Loucy (cell line): ENCODE measurements at regions not wholly inside any gene's neighbourhood (a gene's known extent, or its start where the extent isn't known, plus 50 kb on each side); places are given as distances from the start of the nearest gene placed in this dataset.

ENCODE experiments used
- H2AFZ ChIP-seq: fragments of 200-600 bp; sonication (generic); 2 replicates; pipeline ENCODE4 v1.6.0; 2016; ENCODE audit warnings: antibody characterized with exemption, mild to moderate bottlenecking, low read length, moderate library complexity
- H3F3A ChIP-seq: fragments of 200-600 bp; 2 replicates; pipeline ENCODE4 v1.6.0; 2016; ENCODE audit warnings: antibody characterized with exemption, low read depth, mild to moderate bottlenecking
- H3K27me3 ChIP-seq: fragments of 200-600 bp; sonication (generic); 2 replicates; pipeline ENCODE4 v1.6.1; 2014; ENCODE audit warnings: low read length, mild to moderate bottlenecking; ENCODE audit not compliant: insufficient read depth, poor library complexity, severe bottlenecking
- H3K36me3 ChIP-seq: fragments of 200-600 bp; sonication (generic); 2 replicates; pipeline ENCODE4 v1.6.1; 2016; ENCODE audit warnings: low read length; ENCODE audit not compliant: insufficient read depth
- H3K4me1 ChIP-seq: fragments of 200-600 bp; sonication (generic); 2 replicates; pipeline ENCODE4 v1.5.1; 2014; ENCODE audit warnings: low read length, mild to moderate bottlenecking; ENCODE audit not compliant: insufficient read depth, poor library complexity, severe bottlenecking
- H3K4me2 ChIP-seq: fragments of 200-600 bp; sonication (generic); 2 replicates; pipeline ENCODE4 v1.6.0; 2014; ENCODE audit warnings: antibody characterized with exemption, low read length, low read depth, mild to moderate bottlenecking; ENCODE audit not compliant: poor library complexity, severe bottlenecking
- H3K4me3 ChIP-seq: fragments of 200-600 bp; sonication (generic); 2 replicates; pipeline ENCODE4 v1.5.1; 2014; ENCODE audit warnings: low read length, mild to moderate bottlenecking, mixed read lengths; ENCODE audit not compliant: poor library complexity, severe bottlenecking
- H3K79me2 ChIP-seq: fragments of 200-600 bp; sonication (generic); 2 replicates; pipeline ENCODE4 v1.6.1; 2014; ENCODE audit warnings: low read length; ENCODE audit not compliant: insufficient read depth
- H3K9ac ChIP-seq: fragments of 200-600 bp; sonication (generic); 2 replicates; pipeline ENCODE4 v1.6.0; 2014; ENCODE audit warnings: mild to moderate bottlenecking, low read depth, low read length, moderate library complexity; ENCODE audit not compliant: poor library complexity, severe bottlenecking
- H3K9me2 ChIP-seq: fragments of 200-600 bp; sonication (generic); replicated peaks from 2 replicates; pipeline ENCODE4 v1.6.1; 2016; ENCODE audit warnings: low read depth, low read length, mixed read lengths
- H3K9me3 ChIP-seq: fragments of 200-600 bp; sonication (generic); 2 replicates; pipeline ENCODE4 v1.6.1; 2014; ENCODE audit warnings: mild to moderate bottlenecking, antibody characterized with exemption, low read length, low read depth; ENCODE audit not compliant: insufficient read depth
- H4K20me1 ChIP-seq: fragments of 200-600 bp; sonication (generic); 2 replicates; pipeline ENCODE4 v1.6.0; 2014; ENCODE audit warnings: antibody characterized with exemption, low read length, mild to moderate bottlenecking; ENCODE audit not compliant: insufficient read depth, poor library complexity, severe bottlenecking
- CTCF ChIP-seq: fragments of 200-600 bp; sonication (generic); conservative IDR thresholded peaks from 2 replicates; pipeline ENCODE4 v1.5.1; 2014; ENCODE audit warnings: mild to moderate bottlenecking, antibody characterized with exemption, low read length
- EZH2phosphoT487 ChIP-seq: fragments of 200-600 bp; IDR thresholded peaks from 2 replicates; pipeline ENCODE4 v1.6.1; 2018; ENCODE audit warnings: antibody characterized with exemption, mild to moderate bottlenecking, moderate library complexity, borderline replicate concordance

GRCh38 chr2:185433824-185434223 is 304.8 kb upstream of the FSIP2 start:
- Histone ChIP-seq H3K9me3 (no peaks in the 10 kb centered on the region), H3K4me1 (no peaks in the 10 kb centered on the region), H3K36me3 (no peaks in the 10 kb centered on the region), H4K20me1 (no peaks in the 10 kb centered on the region), H3K9me2 (no peaks in the 10 kb centered on the region), H2AFZ (no peak overlapping the region), H3K9ac (no peak overlapping the region), H3K4me3 (no peak overlapping the region), H3K79me2 (no peaks in the 10 kb centered on the region), H3F3A (no peaks in the 10 kb centered on the region), H3K4me2 (no peak overlapping the region), H3K27me3 (no peaks in the 10 kb centered on the region)
- TF ChIP-seq EZH2phosphoT487 = no peak
- no peak for TF ChIP-seq CTCF

DNA sequence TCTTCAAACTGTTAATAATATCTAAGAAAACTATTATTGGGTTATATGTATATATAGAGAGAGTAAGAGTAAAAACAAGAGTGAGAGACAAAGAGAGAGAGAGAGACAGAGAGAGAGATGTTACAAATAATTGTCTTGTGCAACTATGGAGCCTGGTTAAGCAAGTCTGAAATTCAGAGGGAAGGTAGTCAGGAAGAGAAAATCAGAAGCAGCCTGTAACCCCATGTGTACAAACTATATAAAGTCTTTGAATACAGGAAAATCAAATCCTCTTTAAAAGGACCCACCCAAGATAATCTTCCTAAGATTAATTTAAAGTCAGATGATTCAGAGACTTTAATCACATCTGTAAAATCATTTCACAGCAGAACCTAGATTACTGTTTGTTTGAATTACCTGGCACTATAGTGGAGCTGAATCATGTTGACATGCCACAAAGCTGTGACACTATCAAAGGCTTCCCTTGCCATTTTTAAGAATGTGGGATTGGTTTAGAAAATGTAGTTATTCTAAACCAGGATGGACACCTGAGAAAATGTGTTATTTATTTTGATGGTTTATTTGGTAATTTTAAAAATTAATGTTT is 301.7 kb upstream of the FSIP2 start:
- H3K9ac ChIP-seq = no peak overlapping the region
- no peaks in the 10 kb centered on the region for H3F3A ChIP-seq
- no peaks in the 10 kb centered on the region for H3K9me2 ChIP-seq
- no peak for TF ChIP-seq EZH2phosphoT487
- TF ChIP-seq CTCF = no peak
- H3K36me3 ChIP-seq = no peaks in the 10 kb centered on the region
- no peaks in the 10 kb centered on the region for H4K20me1 ChIP-seq
- no peaks in the 10 kb centered on the region for H3K27me3 ChIP-seq
- H3K9me3 ChIP-seq = no peaks in the 10 kb centered on the region
- no peak overlapping the region for H2AFZ ChIP-seq
- no peaks in the 10 kb centered on the region for H3K79me2 ChIP-seq
- no peaks in the 10 kb centered on the region for H3K4me1 ChIP-seq
- no peak overlapping the region for H3K4me2 ChIP-seq
- H3K4me3 ChIP-seq = no peak overlapping the region

- no peaks in the 10 kb centered on the region for H3F3A ChIP-seq
- no peaks in the 10 kb centered on the region for H3K4me1 ChIP-seq
- H4K20me1 ChIP-seq = no peaks in the 10 kb centered on the region
- H3K9me2 ChIP-seq = no peaks in the 10 kb centered on the region
- TF ChIP-seq CTCF (no peak), EZH2phosphoT487 (no peak)
- H3K4me2 ChIP-seq = no peak overlapping the region
- H3K79me2 ChIP-seq = no peaks in the 10 kb centered on the region
- no peak overlapping the region for H3K9ac ChIP-seq
- H3K9me3 ChIP-seq = no peaks in the 10 kb centered on the region
- H2AFZ ChIP-seq = no peak overlapping the region
- no peak overlapping the region for H3K4me3 ChIP-seq
- H3K36me3 ChIP-seq = no peaks in the 10 kb centered on the region
- no peaks in the 10 kb centered on the region for H3K27me3 ChIP-seq
These were observed 297.1 kb upstream of the FSIP2 start for GRCh38 chr2:185441486-185442005.
